K562 (cell line): ENCODE measurements at regions not wholly inside any gene's neighbourhood (a gene's known extent, or its start where the extent isn't known, plus 50 kb on each side); places are given as distances from the start of the nearest gene placed in this dataset.
A peak's percentile ranks its signal among the peaks of the same experiment; 100 is the strongest.

Experiments
- CAMTA2 ChIP-seq: fragments of 250-450 bp; sonication (Bioruptor Pico); conservative IDR thresholded peaks from 2 replicates; pipeline ENCODE4 v1.5.1; 2022
- CCAR2 ChIP-seq: fragments of 200-400 bp; formaldehyde crosslinking; IDR thresholded peaks from 2 replicates; pipeline ENCODE4 v1.6.1; 2017; ENCODE audit warnings: mild to moderate bottlenecking, low read depth, low read length
- CHD4 ChIP-seq: fragments of 200-600 bp; sonication (generic); IDR thresholded peaks from 3 replicates; pipeline ENCODE4 v1.6.1; 2012; ENCODE audit warnings: low read depth, mild to moderate bottlenecking, mixed read lengths, low read length, inconsistent platforms; ENCODE audit not compliant: insufficient read depth, insufficient replicate concordance, poor library complexity, severe bottlenecking
- ESRRA ChIP-seq: fragments of 450-650 bp; IDR thresholded peaks from 2 replicates; pipeline ENCODE4 v1.6.1; 2014; ENCODE audit warnings: low read depth, mild to moderate bottlenecking, moderate library complexity, borderline replicate concordance
- ETV5 ChIP-seq: sonication (generic); formaldehyde crosslinking; IDR thresholded peaks from 2 replicates; pipeline ENCODE4 v1.4.0; 2020; ENCODE audit warnings: low read depth, mild to moderate bottlenecking, missing genetic modification reagents
- HDAC8 ChIP-seq: fragments of 450-650 bp; IDR thresholded peaks from 2 replicates; pipeline ENCODE4 v1.6.1; 2016; ENCODE audit warnings: mild to moderate bottlenecking, missing genetic modification characterization, moderate library complexity, missing compliant biosample characterization
- MAFK ChIP-seq: IDR thresholded peaks from 2 replicates; pipeline ENCODE4 v1.6.1; 2011; ENCODE audit warnings: low read length, improper control_type of control experiment
- SMC3 ChIP-seq: conservative IDR thresholded peaks from 2 replicates; pipeline ENCODE4 v1.6.1; 2011; ENCODE audit warnings: low read depth, low read length, improper control_type of control experiment; ENCODE audit not compliant: insufficient read depth
- TBL1XR1 ChIP-seq, 2 experiments: IDR thresholded peaks; 2 replicates each; pipeline ENCODE4 v1.6.1; 2012; ENCODE audit warnings: improper control_type of control experiment in 2 of 2, low read length in 2 of 2, mild to moderate bottlenecking in 1 of 2
- TCF3 ChIP-seq: sonication (generic); formaldehyde crosslinking; IDR thresholded peaks from 2 replicates; pipeline ENCODE4 v1.4.0; 2020; ENCODE audit warnings: mild to moderate bottlenecking, missing genetic modification reagents
- YY1 ChIP-seq, 3 experiments: IDR thresholded peaks; 2 replicates each; pipeline ENCODE4 v1.6.1; 2011; ENCODE audit warnings: low read length in 2 of 3, mild to moderate bottlenecking in 2 of 3, moderate library complexity in 2 of 3, borderline replicate concordance in 1 of 3, control low read depth in 1 of 3, low read depth in 1 of 3; ENCODE audit not compliant: insufficient read depth in 3 of 3, insufficient replicate concordance in 2 of 3, control insufficient read depth in 1 of 3, insufficient read length in 1 of 3; ENCODE audit errors: extremely low read depth in 1 of 3
- ZFX ChIP-seq: sonication (generic); formaldehyde crosslinking; IDR thresholded peaks from 2 replicates; pipeline ENCODE4 v1.8.0; 2022; ENCODE audit warnings: mild to moderate bottlenecking, missing genetic modification reagents, moderate library complexity
- ZNF324 ChIP-seq: fragments of 250-450 bp; sonication (Bioruptor Pico); IDR thresholded peaks from 2 replicates; pipeline ENCODE4 v1.4.0; 2020; ENCODE audit warnings: mild to moderate bottlenecking
- ZNF431 ChIP-seq: sonication (generic); formaldehyde crosslinking; IDR thresholded peaks from 2 replicates; pipeline ENCODE4 v1.8.0; 2022; ENCODE audit warnings: mild to moderate bottlenecking, missing genetic modification reagents
- TF ChIP-seq, protein P1 (sequence below): IDR thresholded peaks from 2 replicates; pipeline ENCODE4 v1.6.1; 2011; ENCODE audit warnings: borderline replicate concordance, low read depth, mild to moderate bottlenecking, moderate library complexity, low read length; ENCODE audit not compliant: insufficient read depth, poor library complexity, severe bottlenecking
- TF ChIP-seq, protein P2 (sequence below): sonication (generic); formaldehyde crosslinking; IDR thresholded peaks from 2 replicates; pipeline ENCODE4 v1.5.0; 2020; ENCODE audit warnings: missing genetic modification reagents

DNA sequence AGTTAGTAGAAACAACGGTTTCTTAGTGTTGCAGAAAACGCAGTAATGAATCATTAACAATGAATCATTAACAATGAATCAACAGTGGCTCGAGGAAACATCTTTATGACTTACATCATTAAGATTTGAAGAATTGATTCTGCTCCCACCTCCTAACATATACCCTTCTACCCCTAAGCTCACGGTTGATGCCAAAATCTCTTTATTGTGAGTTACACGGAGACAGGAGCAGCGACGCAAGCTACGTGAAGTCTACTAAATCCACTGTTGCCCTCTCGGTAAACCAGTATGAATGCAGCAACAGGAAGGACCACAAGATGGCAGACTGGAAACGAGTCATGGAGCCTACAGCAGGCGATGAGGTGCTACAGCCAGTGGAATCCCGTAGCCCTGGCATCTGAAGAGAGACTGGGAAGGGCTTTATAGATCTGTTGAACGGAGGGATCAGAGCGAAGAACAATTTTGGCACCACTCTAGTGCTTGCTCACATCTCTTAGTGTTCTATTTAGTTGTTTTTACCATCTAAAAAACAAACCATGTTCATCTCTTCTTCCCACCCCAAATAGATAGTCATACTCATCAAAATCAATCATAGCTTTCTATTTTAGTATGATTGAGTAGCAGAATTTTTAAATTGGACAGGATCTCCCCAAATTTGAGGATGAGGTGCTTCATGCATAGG lies 332.7 kb downstream of the DUSP6 start (continued):
- TF ChIP-seq TCF3 (CRISPR knock-in tag) (peak; percentile 24; the same call in 1 of the 2 replicates), HDAC8 (tag) (no peak), ZFX (no peak), ZNF324 (CRISPR knock-in tag) (no peak), ESRRA (no peak), TBL1XR1 (IDR thresholded peaks at IDR 0.05; ENCODE audit: low read length in 2 of 2) (no peak), SMC3 (peak; percentile 90), YY1 (IDR thresholded peaks at IDR 0.05; ENCODE audit: borderline replicate concordance in 1 of 3, control insufficient read depth in 1 of 3, extremely low read depth in 1 of 3, insufficient read depth in 3 of 3, insufficient read length in 1 of 3, insufficient replicate concordance in 2 of 3, low read depth in 1 of 3, low read length in 2 of 3) (no peak), ETV5 (0 out of 2 replicates have a peak, but pooled peaks have one; percentile 58), ZNF431 (no peak), MAFK (no peak), CHD4 (no peak), CAMTA2 (CRISPR knock-in tag) (no peak), CCAR2 (no peak)
- TF ChIP-seq, protein P1, sequence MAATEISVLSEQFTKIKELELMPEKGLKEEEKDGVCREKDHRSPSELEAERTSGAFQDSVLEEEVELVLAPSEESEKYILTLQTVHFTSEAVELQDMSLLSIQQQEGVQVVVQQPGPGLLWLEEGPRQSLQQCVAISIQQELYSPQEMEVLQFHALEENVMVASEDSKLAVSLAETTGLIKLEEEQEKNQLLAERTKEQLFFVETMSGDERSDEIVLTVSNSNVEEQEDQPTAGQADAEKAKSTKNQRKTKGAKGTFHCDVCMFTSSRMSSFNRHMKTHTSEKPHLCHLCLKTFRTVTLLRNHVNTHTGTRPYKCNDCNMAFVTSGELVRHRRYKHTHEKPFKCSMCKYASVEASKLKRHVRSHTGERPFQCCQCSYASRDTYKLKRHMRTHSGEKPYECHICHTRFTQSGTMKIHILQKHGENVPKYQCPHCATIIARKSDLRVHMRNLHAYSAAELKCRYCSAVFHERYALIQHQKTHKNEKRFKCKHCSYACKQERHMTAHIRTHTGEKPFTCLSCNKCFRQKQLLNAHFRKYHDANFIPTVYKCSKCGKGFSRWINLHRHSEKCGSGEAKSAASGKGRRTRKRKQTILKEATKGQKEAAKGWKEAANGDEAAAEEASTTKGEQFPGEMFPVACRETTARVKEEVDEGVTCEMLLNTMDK: peak; percentile 27
- TF ChIP-seq, protein P2, sequence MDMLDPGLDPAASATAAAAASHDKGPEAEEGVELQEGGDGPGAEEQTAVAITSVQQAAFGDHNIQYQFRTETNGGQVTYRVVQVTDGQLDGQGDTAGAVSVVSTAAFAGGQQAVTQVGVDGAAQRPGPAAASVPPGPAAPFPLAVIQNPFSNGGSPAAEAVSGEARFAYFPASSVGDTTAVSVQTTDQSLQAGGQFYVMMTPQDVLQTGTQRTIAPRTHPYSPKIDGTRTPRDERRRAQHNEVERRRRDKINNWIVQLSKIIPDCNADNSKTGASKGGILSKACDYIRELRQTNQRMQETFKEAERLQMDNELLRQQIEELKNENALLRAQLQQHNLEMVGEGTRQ (CRISPR knock-in tag): no peak
